Gastrocnemius medialis (tissue), 4 donors: ENCODE measurements at regions not wholly inside any gene's neighbourhood (a gene's known extent, or its start where the extent isn't known, plus 50 kb on each side); places are given as distances from the start of the nearest gene placed in this dataset.

Experiments used
- POLR2A ChIP-seq, 2 donors: fragments of 450-650 bp; IDR thresholded peaks; one replicate each; pipeline ENCODE4 v1.6.1; 2017; ENCODE audit warnings: antibody characterized with exemption in 2 of 2, mild to moderate bottlenecking in 2 of 2, moderate library complexity in 2 of 2
- TF ChIP-seq, protein P1 (sequence below), 5 experiments: fragments of 450-650 bp in 3 of 5; fragments of 200-600 bp in 2 of 5; sonication (generic) in 2 of 5; IDR thresholded peaks in 4 of 5; conservative IDR thresholded peaks in 1 of 5; 1 replicate in 4 of 5; 2 replicates in 1 of 5; pipeline ENCODE4 v1.5.1; 2016 to 2019; ENCODE audit warnings: antibody characterized with exemption in 5 of 5, mild to moderate bottlenecking in 3 of 5, moderate library complexity in 3 of 5

DNA sequence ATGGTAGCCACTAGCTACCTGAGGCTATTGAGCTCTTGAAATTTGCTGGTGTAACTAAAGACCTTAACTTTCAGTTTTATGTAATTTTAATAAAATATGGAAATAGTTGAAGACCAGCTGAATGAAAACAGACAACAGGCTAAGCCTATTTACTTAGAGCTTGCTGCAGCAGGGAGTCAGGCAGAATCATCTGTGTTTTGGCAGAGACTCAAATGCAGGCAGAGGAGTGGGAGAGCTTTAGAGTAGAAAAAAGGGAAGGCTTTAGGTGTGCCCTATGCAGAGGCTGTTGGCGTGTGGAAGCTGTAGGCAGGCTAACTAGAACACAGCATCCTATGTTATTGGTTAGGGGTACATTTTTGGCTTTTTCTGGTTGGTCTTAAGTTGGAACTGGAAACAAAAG is 304.9 kb upstream of the NBEA start:
- TF ChIP-seq, protein P1, sequence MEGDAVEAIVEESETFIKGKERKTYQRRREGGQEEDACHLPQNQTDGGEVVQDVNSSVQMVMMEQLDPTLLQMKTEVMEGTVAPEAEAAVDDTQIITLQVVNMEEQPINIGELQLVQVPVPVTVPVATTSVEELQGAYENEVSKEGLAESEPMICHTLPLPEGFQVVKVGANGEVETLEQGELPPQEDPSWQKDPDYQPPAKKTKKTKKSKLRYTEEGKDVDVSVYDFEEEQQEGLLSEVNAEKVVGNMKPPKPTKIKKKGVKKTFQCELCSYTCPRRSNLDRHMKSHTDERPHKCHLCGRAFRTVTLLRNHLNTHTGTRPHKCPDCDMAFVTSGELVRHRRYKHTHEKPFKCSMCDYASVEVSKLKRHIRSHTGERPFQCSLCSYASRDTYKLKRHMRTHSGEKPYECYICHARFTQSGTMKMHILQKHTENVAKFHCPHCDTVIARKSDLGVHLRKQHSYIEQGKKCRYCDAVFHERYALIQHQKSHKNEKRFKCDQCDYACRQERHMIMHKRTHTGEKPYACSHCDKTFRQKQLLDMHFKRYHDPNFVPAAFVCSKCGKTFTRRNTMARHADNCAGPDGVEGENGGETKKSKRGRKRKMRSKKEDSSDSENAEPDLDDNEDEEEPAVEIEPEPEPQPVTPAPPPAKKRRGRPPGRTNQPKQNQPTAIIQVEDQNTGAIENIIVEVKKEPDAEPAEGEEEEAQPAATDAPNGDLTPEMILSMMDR (IDR thresholded peaks at IDR 0.05 in 4 of 5, conservative IDR thresholded peaks at IDR 0.05 in 1 of 5), result no peak
- no peak for TF ChIP-seq POLR2A (IDR thresholded peaks at IDR 0.05)
